GM18867 (cell line): ENCODE measurements at regions not wholly inside any gene's neighbourhood (a gene's known extent, or its start where the extent isn't known, plus 50 kb on each side); places are given as distances from the start of the nearest gene placed in this dataset.
"Not testable (repeated sequence)": the region's sequence is repeated elsewhere in the genome, so short reads cannot be mapped to it uniquely, and the experiment has no call there.

ENCODE experiments used
- ATAC-seq: cut with Tn5 transposase; IDR thresholded peaks from one replicate; pipeline ENCODE4 v1.9.1; 2021; ENCODE audit warnings: mild to moderate bottlenecking, moderate library complexity; ENCODE audit not compliant: unreplicated experiment

GRCh38 chr11:21924262-21924661, 268.6 kb upstream of the ANO5 start:
- no peak for ATAC-seq

- no peak for ATAC-seq
Measured at GRCh38 chr11:21927628-21928027, 265.3 kb upstream of the ANO5 start.

- no peak for ATAC-seq
Measured at GRCh38 chr11:21928847-21929246, 264.0 kb upstream of the ANO5 start.

GRCh38 chr11:21930408-21930807, 262.5 kb upstream of the ANO5 start:
- no peak for ATAC-seq

GRCh38 chr11:21931436-21932101, 261.3 kb upstream of the ANO5 start:
- ATAC-seq: no peak

GRCh38 chr11:21933095-21933494, 259.8 kb upstream of the ANO5 start:
- ATAC-seq: no peak

- ATAC-seq: no peak
Measured at GRCh38 chr11:21944577-21944976, 248.3 kb upstream of the ANO5 start.

GRCh38 chr11:21948876-21949275, 244.0 kb upstream of the ANO5 start:
- ATAC-seq: no peak

GRCh38 chr11:21949763-21950413, 243.0 kb upstream of the ANO5 start:
- ATAC-seq: no peak

- no peak for ATAC-seq
Measured at GRCh38 chr11:21963013-21963412, 229.9 kb upstream of the ANO5 start.

- ATAC-seq: no peak
Measured at GRCh38 chr11:21965221-21965620, 227.7 kb upstream of the ANO5 start.

- no peak for ATAC-seq
Measured at GRCh38 chr11:21968702-21969101, 224.2 kb upstream of the ANO5 start.

GRCh38 chr11:21969841-21970240, 223.0 kb upstream of the ANO5 start:
- ATAC-seq: no peak

GRCh38 chr11:21975242-21975641, 217.6 kb upstream of the ANO5 start:
- ATAC-seq: no peak

GRCh38 chr11:21976210-21976609, 216.7 kb upstream of the ANO5 start:
- no peak for ATAC-seq

- no peak for ATAC-seq
Measured at GRCh38 chr11:21983431-21983830, 209.5 kb upstream of the ANO5 start.

GRCh38 chr11:21986361-21986760, 206.5 kb upstream of the ANO5 start:
- ATAC-seq: no peak

- no peak for ATAC-seq
Measured at GRCh38 chr11:21987261-21987660, 205.6 kb upstream of the ANO5 start.

- no peak for ATAC-seq
Measured at GRCh38 chr11:21988477-21988876, 204.4 kb upstream of the ANO5 start.

GRCh38 chr11:22001803-22002202, 191.1 kb upstream of the ANO5 start:
- ATAC-seq: not testable (repeated sequence)

GRCh38 chr11:22006901-22007300, 186.0 kb upstream of the ANO5 start:
- no peak for ATAC-seq

- no peak for ATAC-seq
Measured at GRCh38 chr11:22031791-22032190, 161.1 kb upstream of the ANO5 start.

GRCh38 chr11:22037505-22037904, 155.4 kb upstream of the ANO5 start:
- ATAC-seq: no peak
